Activated naive CD4-positive, alpha-beta T cell treated with anti-CD3 and anti-CD28 coated beads, Interleukin-2, amount 10 ng/mL, durations not matched to agents 7 days and 5 days (primary cell): ENCODE measurements at regions not wholly inside any gene's neighbourhood (a gene's known extent, or its start where the extent isn't known, plus 50 kb on each side); places are given as distances from the start of the nearest gene placed in this dataset.
"Not testable (repeated sequence)": the region's sequence is repeated elsewhere in the genome, so short reads cannot be mapped to it uniquely, and the experiment has no call there.

Source experiments
- CTCF ChIA-PET: fragments of 350-600 bp; sonication (Branson Sonifier 250); formaldehyde crosslinking; loops from one replicate; lab custom pipeline; 2021; ENCODE audit warnings: antibody characterized with exemption; lab: Charles Lee
- DNase-seq: peaks from one replicate; pipeline ENCODE4 v3.0.0-alpha.2; 2020
- H3K27ac Mint-ChIP-seq: one replicate; pipeline ENCODE4 v1.8.0; 2021; ENCODE audit warnings: mild to moderate bottlenecking, moderate library complexity, mixed read lengths
- H3K27me3 Mint-ChIP-seq: one replicate; pipeline ENCODE4 v1.8.0; 2021; ENCODE audit warnings: mild to moderate bottlenecking, mixed read lengths
- H3K36me3 Mint-ChIP-seq: one replicate; pipeline ENCODE4 v1.8.0; 2021; ENCODE audit warnings: mixed read lengths
- H3K4me1 Mint-ChIP-seq: one replicate; pipeline ENCODE4 v1.8.0; 2021; ENCODE audit warnings: mixed read lengths
- H3K4me3 Mint-ChIP-seq: one replicate; pipeline ENCODE4 v1.8.0; 2021; ENCODE audit warnings: mild to moderate bottlenecking, moderate library complexity, mixed read lengths
- H3K9me3 Mint-ChIP-seq: one replicate; pipeline ENCODE4 v1.8.0; 2021; ENCODE audit warnings: mixed read lengths

DNA sequence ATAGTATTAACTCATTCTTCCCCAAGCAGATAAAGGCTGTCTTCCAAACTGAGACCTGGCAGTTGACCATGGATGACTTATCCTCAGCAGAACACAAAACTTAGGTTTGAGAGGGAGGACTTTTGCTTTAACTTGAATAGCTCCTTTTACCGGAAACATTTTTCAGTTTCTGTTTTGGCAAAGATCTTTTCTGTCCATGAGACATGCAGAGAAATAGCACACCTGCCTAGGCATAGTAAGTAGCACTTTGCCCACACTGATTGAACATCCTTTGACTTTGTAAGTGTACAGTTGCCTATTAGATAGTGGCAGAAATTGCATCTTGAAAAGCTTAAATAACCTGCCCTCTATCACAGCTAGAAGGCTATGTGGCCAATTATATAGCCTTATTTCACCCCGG lies 1962.5 kb downstream of the MRPL39 start:
- CTCF ChIA-PET = no interaction called here
- Mint-ChIP-seq H3K27me3 (no peaks in the 10 kb centered on the region), H3K4me3 (no peak overlapping the region), H3K27ac (no peak overlapping the region), H3K9me3 (no peaks in the 10 kb centered on the region), H3K4me1 (no peaks in the 10 kb centered on the region), H3K36me3 (no peaks in the 10 kb centered on the region)
- no peak for DNase-seq

DNA sequence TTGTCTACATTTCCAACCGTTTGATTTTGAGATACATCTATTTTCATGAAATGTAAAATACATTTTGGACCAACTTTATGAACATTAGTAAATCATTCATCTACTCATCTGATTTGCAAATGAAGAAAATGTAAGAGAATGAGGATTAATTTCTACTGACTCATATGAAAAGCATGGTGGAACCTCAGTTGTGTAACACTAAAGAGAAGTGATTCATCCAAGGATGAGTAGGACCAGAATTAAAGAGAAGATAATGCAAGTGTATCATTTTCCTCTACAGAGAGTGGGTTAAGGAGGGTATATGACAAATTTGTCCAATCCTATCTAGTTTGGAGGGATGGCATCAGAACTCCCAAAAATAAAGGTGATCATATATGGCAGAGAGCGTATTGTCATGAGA lies 1967.6 kb downstream of the MRPL39 start:
- no peaks in the 10 kb centered on the region for H3K27me3 Mint-ChIP-seq
- CTCF ChIA-PET = no interaction called here

DNA sequence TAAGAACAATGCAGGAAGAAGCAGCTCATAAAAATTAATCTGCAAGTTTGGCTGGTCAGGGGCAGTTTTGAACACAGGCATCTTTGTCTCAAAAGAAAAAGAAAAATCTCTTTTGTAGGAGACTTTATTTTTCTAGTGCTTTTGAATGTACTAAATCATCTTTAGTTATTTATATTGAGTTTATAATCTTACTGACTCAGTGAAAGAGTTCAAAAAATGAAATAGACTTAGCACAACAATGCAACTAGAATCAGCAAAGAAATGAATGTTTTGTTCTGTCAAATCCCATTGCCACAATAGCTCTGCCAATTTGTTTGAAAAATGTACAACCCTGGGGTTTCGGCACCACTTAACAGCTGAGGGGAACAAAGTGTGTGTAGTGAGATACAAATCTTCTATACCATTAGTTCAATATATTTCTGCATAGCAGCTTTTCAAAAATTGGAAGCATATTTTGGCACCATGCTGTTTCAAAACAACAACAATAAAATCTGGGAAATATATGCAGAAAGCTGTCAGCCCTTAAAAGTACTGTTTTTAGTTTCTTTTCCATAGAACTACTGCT lies 1969.1 kb downstream of the MRPL39 start:
- no peak overlapping the region for H3K27ac Mint-ChIP-seq
- H3K9me3 Mint-ChIP-seq = no peaks in the 10 kb centered on the region
- no peaks in the 10 kb centered on the region for H3K36me3 Mint-ChIP-seq
- H3K27me3 Mint-ChIP-seq = no peaks in the 10 kb centered on the region
- CTCF ChIA-PET = no interaction called here
- H3K4me1 Mint-ChIP-seq = no peaks in the 10 kb centered on the region
- DNase-seq = no peak
- no peak overlapping the region for H3K4me3 Mint-ChIP-seq

More for the DNA sequence above, 1967.6 kb downstream of the MRPL39 start:
- no peaks in the 10 kb centered on the region for H3K4me1 Mint-ChIP-seq
- H3K27ac Mint-ChIP-seq = no peak overlapping the region
- no peaks in the 10 kb centered on the region for H3K36me3 Mint-ChIP-seq
- DNase-seq = no peak
- no peaks in the 10 kb centered on the region for H3K9me3 Mint-ChIP-seq
- H3K4me3 Mint-ChIP-seq = no peak overlapping the region

DNA sequence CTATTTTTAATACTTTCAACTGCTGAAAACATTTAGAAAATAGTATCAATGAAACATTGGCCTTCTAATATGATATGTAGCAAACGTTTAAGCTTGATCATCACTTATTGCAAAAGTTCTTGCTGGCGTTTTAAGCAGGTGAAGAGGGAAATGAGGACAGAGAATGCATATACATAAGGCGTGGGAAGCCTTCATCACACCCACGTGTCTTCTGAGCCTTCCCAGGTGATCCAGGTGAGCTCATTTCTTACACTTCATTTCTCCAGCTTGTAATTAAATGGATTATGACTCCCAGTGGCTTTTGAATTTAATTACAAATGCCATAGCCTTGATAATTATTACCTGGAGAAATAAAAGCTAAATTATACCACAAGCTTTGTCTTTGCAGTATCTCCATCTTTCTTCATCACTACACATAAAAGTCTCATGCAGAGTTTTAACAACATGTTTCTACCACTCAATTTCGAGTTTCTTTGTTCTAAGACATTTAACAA lies 1973.8 kb downstream of the MRPL39 start:
- H3K36me3 Mint-ChIP-seq = no peaks in the 10 kb centered on the region

DNA sequence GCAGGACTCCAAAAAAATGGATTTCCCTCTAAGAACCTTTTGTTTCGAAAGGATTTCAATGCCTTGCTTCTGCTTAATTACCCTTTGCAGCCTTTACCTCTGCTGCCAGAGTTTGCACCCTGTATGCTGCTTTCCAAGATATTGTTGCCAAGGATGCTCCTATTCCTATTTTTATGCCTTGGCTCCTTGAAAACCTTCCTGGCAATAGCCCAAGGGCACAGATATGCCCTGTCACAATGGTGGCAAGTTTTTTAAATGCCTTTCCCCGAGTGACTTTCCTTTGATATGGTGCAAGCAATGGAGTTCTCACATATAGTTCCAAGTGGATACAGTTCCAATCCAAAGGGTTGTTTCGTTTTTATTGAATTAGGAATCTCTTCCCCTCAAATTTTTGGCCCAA lies 1983.0 kb downstream of the MRPL39 start:
- Mint-ChIP-seq H3K9me3 (no peaks in the 10 kb centered on the region), H3K4me1 (no peaks in the 10 kb centered on the region), H3K27ac (no peak overlapping the region), H3K27me3 (no peaks in the 10 kb centered on the region), H3K4me3 (no peak overlapping the region), H3K36me3 (no peaks in the 10 kb centered on the region)
- DNase-seq = no peak
- CTCF ChIA-PET = no interaction called here

More for the DNA sequence above, 1973.8 kb downstream of the MRPL39 start:
- no peaks in the 10 kb centered on the region for H3K4me1 Mint-ChIP-seq
- no peak for DNase-seq
- CTCF ChIA-PET = no interaction called here
- no peaks in the 10 kb centered on the region for H3K9me3 Mint-ChIP-seq
- no peaks in the 10 kb centered on the region for H3K27me3 Mint-ChIP-seq
- H3K4me3 Mint-ChIP-seq = no peak overlapping the region
- H3K27ac Mint-ChIP-seq = no peak overlapping the region

DNA sequence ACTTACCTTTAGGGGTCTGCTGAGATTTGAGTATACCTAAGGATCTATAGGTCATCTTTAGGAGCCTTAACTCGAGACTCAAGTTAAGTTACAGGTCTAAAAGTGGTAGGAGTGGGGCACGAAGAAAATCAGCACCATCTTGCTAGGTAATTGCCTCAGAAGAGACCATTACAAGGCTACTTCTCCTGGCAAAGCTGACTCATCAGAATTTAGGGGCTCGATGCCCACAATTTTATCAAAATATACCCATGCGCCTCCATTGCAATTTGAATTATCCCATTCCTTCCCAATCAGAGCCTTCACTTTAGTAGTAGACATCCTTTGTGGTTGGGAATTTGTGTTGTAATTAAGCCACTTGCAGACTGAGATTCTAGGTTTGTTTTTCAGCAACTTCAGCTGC lies 1994.3 kb downstream of the MRPL39 start:
- Mint-ChIP-seq H3K36me3 (no peaks in the 10 kb centered on the region), H3K4me3 (no peak overlapping the region), H3K4me1 (no peaks in the 10 kb centered on the region), H3K27ac (no peak overlapping the region), H3K9me3 (no peaks in the 10 kb centered on the region), H3K27me3 (no peaks in the 10 kb centered on the region)
- no peak for DNase-seq
- CTCF ChIA-PET = no interaction called here

DNA sequence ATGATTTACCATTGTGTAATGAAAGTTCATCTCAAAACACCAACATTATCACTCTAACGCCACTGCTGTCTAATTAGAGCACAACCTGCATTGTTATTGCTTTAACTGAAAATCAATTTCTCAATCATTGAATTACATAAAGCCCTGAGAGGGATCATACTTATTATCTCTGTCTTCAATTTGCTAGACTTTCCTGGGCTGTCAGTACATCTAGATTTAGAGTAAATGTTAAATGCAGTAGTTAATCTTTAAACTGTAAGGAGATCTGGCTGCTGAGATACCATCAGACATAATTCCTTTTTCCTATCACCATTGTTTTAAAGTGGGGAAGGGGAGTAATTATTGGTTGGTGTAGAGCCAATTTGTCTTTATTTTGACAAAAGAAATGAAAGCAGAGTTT lies 1995.1 kb downstream of the MRPL39 start:
- Mint-ChIP-seq H3K9me3 (no peaks in the 10 kb centered on the region), H3K27me3 (no peaks in the 10 kb centered on the region), H3K36me3 (no peaks in the 10 kb centered on the region), H3K4me1 (no peaks in the 10 kb centered on the region), H3K27ac (no peak overlapping the region), H3K4me3 (no peak overlapping the region)
- DNase-seq = no peak
- CTCF ChIA-PET = no interaction called here

DNA sequence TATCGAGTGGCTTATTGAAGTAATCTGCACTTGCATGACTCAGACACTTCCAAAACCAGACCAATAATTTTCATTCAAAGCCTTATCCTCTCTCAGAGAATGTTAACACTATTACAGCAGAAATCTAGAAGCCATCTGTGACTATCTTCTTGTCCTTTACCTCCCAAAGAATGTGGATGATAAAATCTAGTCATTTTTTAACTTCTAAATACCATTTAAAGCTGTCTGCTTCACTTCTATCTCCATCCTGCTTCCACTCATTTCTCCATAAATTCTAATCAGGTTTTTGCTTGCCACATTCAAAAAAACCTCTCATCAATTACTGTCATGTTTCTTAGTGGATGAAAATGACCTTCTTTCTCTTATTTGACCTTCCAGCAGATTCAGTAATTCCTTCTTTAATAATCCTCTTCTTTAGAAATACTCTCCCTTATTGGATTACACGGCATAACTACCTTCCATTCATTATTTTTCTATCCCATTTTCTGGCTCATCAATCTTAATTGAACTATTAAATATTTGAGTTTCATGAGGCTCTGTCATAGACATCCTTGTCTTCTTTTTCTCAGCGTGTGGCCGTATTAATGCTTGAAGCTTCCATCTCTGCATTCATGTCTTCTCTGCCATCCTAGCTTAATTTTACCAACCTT lies 1999.4 kb downstream of the MRPL39 start:
- CTCF ChIA-PET = no interaction called here
- no peak for DNase-seq
- Mint-ChIP-seq H3K27me3 (no peaks in the 10 kb centered on the region), H3K27ac (no peak overlapping the region), H3K4me1 (no peaks in the 10 kb centered on the region), H3K36me3 (no peaks in the 10 kb centered on the region), H3K9me3 (no peaks in the 10 kb centered on the region), H3K4me3 (no peak overlapping the region)

DNA sequence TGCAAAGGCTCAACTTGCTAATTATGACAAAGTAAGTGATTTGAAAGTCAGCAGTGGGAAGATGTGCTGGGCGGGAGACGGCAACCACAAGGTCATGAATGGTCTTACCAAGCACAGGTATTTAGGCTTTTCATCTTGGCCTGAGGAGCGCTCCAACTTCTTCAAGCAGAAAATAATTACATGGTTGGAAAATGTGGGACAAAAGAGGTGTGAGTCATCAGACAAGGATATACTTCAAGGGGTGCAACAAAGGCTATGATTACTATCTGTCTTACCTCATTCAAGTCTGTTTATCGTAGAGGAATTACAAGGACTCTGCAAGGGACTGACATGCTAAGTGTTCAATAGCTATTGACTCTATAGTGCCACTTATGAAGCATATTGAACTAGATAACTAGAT lies 2005.7 kb downstream of the MRPL39 start:
- no peak for DNase-seq
- no peaks in the 10 kb centered on the region for H3K4me1 Mint-ChIP-seq
- no peak overlapping the region for H3K4me3 Mint-ChIP-seq
- CTCF ChIA-PET = no interaction called here
- H3K9me3 Mint-ChIP-seq = no peaks in the 10 kb centered on the region
- H3K36me3 Mint-ChIP-seq = no peaks in the 10 kb centered on the region
- H3K27me3 Mint-ChIP-seq = no peaks in the 10 kb centered on the region
- no peak overlapping the region for H3K27ac Mint-ChIP-seq

DNA sequence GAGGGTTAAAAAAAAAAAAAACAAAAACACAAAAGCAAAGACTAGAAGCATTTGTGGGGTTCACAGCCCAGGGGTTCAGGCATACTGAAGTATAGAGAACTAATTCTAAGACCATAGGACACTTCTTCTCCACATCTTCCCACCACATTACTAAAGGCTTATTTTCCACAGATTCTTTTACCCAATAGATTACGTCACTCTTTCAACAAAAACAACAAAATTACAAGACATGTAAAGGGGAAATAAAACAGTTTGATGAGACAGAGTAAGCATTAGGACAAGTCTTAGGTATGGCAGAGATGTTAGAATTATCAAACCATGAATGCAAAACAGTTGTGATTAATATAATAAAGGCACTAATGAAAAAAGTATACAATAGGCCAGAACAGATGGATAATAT lies 2013.7 kb downstream of the MRPL39 start:
- Mint-ChIP-seq H3K27ac (no peak overlapping the region), H3K9me3 (no peaks in the 10 kb centered on the region), H3K4me1 (no peaks in the 10 kb centered on the region), H3K36me3 (no peaks in the 10 kb centered on the region), H3K4me3 (no peak overlapping the region), H3K27me3 (no peaks in the 10 kb centered on the region)
- DNase-seq = no peak
- CTCF ChIA-PET = no interaction called here

DNA sequence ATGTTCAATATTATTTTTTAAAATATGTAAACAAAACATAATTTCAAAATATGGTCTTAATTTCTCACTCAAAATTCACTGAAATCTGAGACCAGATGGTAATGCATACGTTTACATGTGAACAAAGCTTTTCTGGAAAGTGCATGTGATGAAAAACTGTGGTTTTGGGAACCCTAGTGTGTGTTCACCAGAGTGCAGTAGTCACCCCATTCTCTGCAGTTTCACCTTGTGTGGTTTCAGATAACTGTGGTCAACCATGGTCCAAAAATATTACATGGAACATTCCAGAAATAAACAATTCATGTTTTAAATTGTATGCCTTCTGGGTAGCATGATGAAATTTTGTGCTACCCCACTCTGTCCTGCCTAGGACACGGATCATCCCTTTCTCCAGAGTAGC lies 2021.9 kb downstream of the MRPL39 start:
- Mint-ChIP-seq H3K9me3 (no peaks in the 10 kb centered on the region), H3K27me3 (no peaks in the 10 kb centered on the region), H3K4me1 (no peaks in the 10 kb centered on the region), H3K36me3 (no peaks in the 10 kb centered on the region), H3K27ac (no peak overlapping the region), H3K4me3 (no peak overlapping the region)
- DNase-seq = no peak
- CTCF ChIA-PET = no interaction called here

DNA sequence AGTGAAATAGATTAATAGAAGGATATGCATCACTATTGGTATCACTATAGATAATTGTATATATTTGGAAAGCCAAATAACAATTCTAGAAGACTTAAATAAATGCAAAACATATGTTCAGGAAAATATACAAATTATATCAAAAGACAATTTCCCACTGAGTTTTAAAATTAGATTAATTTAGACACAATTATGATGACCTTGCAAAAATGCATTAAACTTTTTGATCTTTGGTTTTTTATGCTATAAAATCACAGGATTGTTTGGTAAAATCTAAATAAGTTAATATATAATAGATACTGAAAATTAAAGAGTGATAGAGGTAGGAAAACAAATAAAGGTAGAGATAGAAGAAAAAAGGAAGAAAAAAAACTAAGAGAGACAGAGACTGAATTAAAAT lies 2027.7 kb downstream of the MRPL39 start:
- no peaks in the 10 kb centered on the region for H3K9me3 Mint-ChIP-seq
- CTCF ChIA-PET = no interaction called here
- no peak for DNase-seq
- H3K27ac Mint-ChIP-seq = no peak overlapping the region
- H3K36me3 Mint-ChIP-seq = no peaks in the 10 kb centered on the region
- H3K4me3 Mint-ChIP-seq = no peak overlapping the region
- H3K27me3 Mint-ChIP-seq = no peaks in the 10 kb centered on the region
- no peaks in the 10 kb centered on the region for H3K4me1 Mint-ChIP-seq

DNA sequence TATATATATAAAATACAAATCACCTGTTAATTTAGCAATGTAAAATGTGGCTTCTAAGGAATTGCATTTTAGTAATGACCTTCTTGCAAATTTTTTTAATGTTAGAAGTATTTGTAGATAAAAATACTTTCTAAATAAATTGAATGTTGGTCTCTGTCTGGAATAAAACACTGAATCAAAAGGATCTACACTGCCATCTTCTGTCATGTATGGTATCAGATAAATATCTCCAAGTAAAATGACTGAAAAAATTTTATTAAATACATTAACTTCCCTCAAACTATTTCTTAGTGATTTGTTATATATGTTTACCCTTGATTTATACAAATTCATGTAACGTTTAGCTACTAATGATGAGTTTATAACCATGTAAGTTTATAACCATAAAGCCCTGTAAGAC lies 2029.3 kb downstream of the MRPL39 start:
- Mint-ChIP-seq H3K27ac (no peak overlapping the region), H3K4me1 (no peaks in the 10 kb centered on the region), H3K9me3 (no peaks in the 10 kb centered on the region), H3K4me3 (no peak overlapping the region), H3K36me3 (no peaks in the 10 kb centered on the region), H3K27me3 (no peaks in the 10 kb centered on the region)
- no peak for DNase-seq
- CTCF ChIA-PET = no interaction called here

DNA sequence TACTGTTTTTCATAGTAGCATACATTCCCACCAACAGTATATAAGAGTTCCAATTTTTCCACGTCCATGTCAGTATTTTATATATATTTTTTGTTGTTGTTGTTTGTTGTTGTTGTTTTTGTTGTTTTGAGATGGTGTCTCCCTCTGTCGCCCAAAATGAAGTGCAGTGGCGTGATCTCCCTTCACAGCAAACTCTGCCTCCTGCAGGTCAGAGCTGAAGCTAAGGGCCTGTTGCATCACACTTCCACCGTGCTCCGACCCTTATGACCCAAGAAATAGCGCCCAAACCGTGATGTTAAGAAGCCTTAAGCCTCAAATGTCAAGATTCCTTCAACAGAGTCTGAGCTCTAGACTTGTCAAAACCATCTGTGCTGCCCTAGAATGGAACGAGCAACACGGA lies 2032.3 kb downstream of the MRPL39 start:
- no peak overlapping the region for H3K27ac Mint-ChIP-seq
- no peak overlapping the region for H3K4me3 Mint-ChIP-seq
- no peaks in the 10 kb centered on the region for H3K4me1 Mint-ChIP-seq
- CTCF ChIA-PET = no interaction called here
- no peaks in the 10 kb centered on the region for H3K9me3 Mint-ChIP-seq
- no peaks in the 10 kb centered on the region for H3K27me3 Mint-ChIP-seq
- H3K36me3 Mint-ChIP-seq = no peaks in the 10 kb centered on the region
- DNase-seq = no peak

DNA sequence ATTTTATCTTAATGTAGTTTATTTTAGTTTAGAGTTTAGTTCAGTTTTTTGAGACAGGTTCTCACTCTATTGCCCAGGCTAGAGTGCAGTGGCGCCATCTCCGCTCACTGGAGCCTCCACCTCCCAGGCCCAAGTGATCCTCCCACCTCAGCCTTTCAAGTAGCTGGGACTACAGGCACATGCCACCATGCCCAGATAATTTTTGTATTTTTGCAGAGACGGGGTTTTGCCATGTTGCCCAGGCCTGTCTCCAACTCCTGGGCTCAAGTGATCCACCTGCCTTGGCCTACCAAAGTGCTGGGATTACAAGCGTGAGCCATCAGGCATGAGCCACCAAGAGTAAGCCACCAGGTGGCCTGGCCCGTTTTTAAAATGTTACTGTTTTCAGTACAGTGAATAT lies 2058.4 kb downstream of the MRPL39 start:
- DNase-seq, CTCF ChIA-PET, H3K27me3 Mint-ChIP-seq, H3K9me3 Mint-ChIP-seq, H3K4me3 Mint-ChIP-seq, H3K4me1 Mint-ChIP-seq, H3K36me3 Mint-ChIP-seq, H3K27ac Mint-ChIP-seq: not testable (repeated sequence)
